Peyer's patch (tissue), 4 donors: ENCODE measurements at regions not wholly inside any gene's neighbourhood (a gene's known extent, or its start where the extent isn't known, plus 50 kb on each side); places are given as distances from the start of the nearest gene placed in this dataset.

Source experiments
- DNase-seq, 3 donors: peaks; one replicate each; pipeline ENCODE4 v3.0.0-alpha.2; 2017 to 2019
- H3K27ac ChIP-seq, 4 donors: fragments of 200-600 bp; sonication (generic); one replicate each; pipeline ENCODE4 v1.5.1; 2016 to 2019
- H3K27me3 ChIP-seq, 2 donors: fragments of 200-600 bp; sonication (generic); one replicate each; pipeline ENCODE4 v1.5.1; 2019
- H3K36me3 ChIP-seq, 3 donors: fragments of 200-600 bp; sonication (generic); one replicate each; pipeline ENCODE4 v1.5.1; 2016 to 2019
- H3K4me1 ChIP-seq, 4 donors: fragments of 200-600 bp; sonication (generic); one replicate each; pipeline ENCODE4 v1.5.1; 2016 to 2019
- H3K4me3 ChIP-seq, 4 donors: fragments of 200-600 bp; sonication (generic); 1 replicate in 3 of 4; 2 replicates in 1 of 4; pipeline ENCODE4 v1.5.1; 2016 to 2019; ENCODE audit warnings: mild to moderate bottlenecking in 1 of 4
- H3K9me3 ChIP-seq, 4 donors: fragments of 200-600 bp; sonication (generic); one replicate each; pipeline ENCODE4 v1.5.1; 2016 to 2019; ENCODE audit warnings: mild to moderate bottlenecking in 1 of 4
- CTCF ChIP-seq, 6 experiments: fragments of 450-650 bp in 4 of 6; fragments of 200-600 bp in 2 of 6; sonication (generic) in 1 of 6; IDR thresholded peaks; one replicate each; pipeline ENCODE4 v1.5.1; 2017 to 2019; ENCODE audit warnings: antibody characterized with exemption in 6 of 6, mild to moderate bottlenecking in 3 of 6, moderate library complexity in 1 of 6
- POLR2A ChIP-seq, 2 donors: fragments of 450-650 bp; IDR thresholded peaks; one replicate each; pipeline ENCODE4 v1.5.1; 2017; ENCODE audit warnings: antibody characterized with exemption in 2 of 2, mild to moderate bottlenecking in 2 of 2, moderate library complexity in 2 of 2

GRCh38 chr13:62678039-62678438, 1262.4 kb upstream of the PCDH20 start:
- TF ChIP-seq POLR2A (IDR thresholded peaks at IDR 0.05): no peak
- Histone ChIP-seq H3K27ac (no peak overlapping the region), H3K9me3 (no peaks in the 10 kb centered on the region), H3K36me3 (no peaks in the 10 kb centered on the region), H3K27me3 (no peaks in the 10 kb centered on the region), H3K4me1 (no peaks in the 10 kb centered on the region), H3K4me3 (no peak overlapping the region)
- no peak for DNase-seq

GRCh38 chr13:62663767-62664166, 1248.1 kb upstream of the PCDH20 start:
- DNase-seq: no peak
- no peaks in the 10 kb centered on the region for H3K36me3 ChIP-seq
- H3K9me3 ChIP-seq: no peaks in the 10 kb centered on the region
- no peak overlapping the region for H3K27ac ChIP-seq
- TF ChIP-seq POLR2A (IDR thresholded peaks at IDR 0.05) (no peak), CTCF (IDR thresholded peaks at IDR 0.05) (no peak)
- no peak overlapping the region for H3K4me3 ChIP-seq
- H3K4me1 ChIP-seq: no peaks in the 10 kb centered on the region
- no peaks in the 10 kb centered on the region for H3K27me3 ChIP-seq

- no peak overlapping the region for H3K27ac ChIP-seq
- no peaks in the 10 kb centered on the region for H3K27me3 ChIP-seq
- H3K4me3 ChIP-seq: no peak overlapping the region
- H3K9me3 ChIP-seq: no peaks in the 10 kb centered on the region
- no peaks in the 10 kb centered on the region for H3K4me1 ChIP-seq
- H3K36me3 ChIP-seq: no peaks in the 10 kb centered on the region
- DNase-seq: no peak
- TF ChIP-seq POLR2A (IDR thresholded peaks at IDR 0.05) (no peak), CTCF (IDR thresholded peaks at IDR 0.05) (no peak)
Observed at GRCh38 chr13:62659365-62659764, 1243.7 kb upstream of the PCDH20 start.

GRCh38 chr13:62653371-62653770, 1237.7 kb upstream of the PCDH20 start:
- H3K36me3 ChIP-seq: no peaks in the 10 kb centered on the region
- no peaks in the 10 kb centered on the region for H3K9me3 ChIP-seq
- TF ChIP-seq POLR2A (IDR thresholded peaks at IDR 0.05) (no peak), CTCF (IDR thresholded peaks at IDR 0.05) (no peak)
- no peaks in the 10 kb centered on the region for H3K27me3 ChIP-seq
- DNase-seq: no peak
- no peaks in the 10 kb centered on the region for H3K4me1 ChIP-seq
- no peak overlapping the region for H3K27ac ChIP-seq
- no peak overlapping the region for H3K4me3 ChIP-seq

- no peak for TF ChIP-seq CTCF (IDR thresholded peaks at IDR 0.05)
- TF ChIP-seq POLR2A (IDR thresholded peaks at IDR 0.05): no peak
- Histone ChIP-seq H3K27me3 (no peaks in the 10 kb centered on the region), H3K9me3 (no peaks in the 10 kb centered on the region), H3K4me3 (no peak overlapping the region), H3K36me3 (no peaks in the 10 kb centered on the region), H3K4me1 (no peaks in the 10 kb centered on the region), H3K27ac (no peak overlapping the region)
- DNase-seq: no peak
Observed at GRCh38 chr13:62643799-62644524, 1228.3 kb upstream of the PCDH20 start.

GRCh38 chr13:62643007-62643483, 1227.4 kb upstream of the PCDH20 start:
- Histone ChIP-seq H3K9me3 (no peaks in the 10 kb centered on the region), H3K36me3 (no peaks in the 10 kb centered on the region), H3K4me3 (no peak overlapping the region), H3K27ac (no peak overlapping the region), H3K27me3 (no peaks in the 10 kb centered on the region), H3K4me1 (no peaks in the 10 kb centered on the region)
- no peak for DNase-seq
- TF ChIP-seq CTCF (IDR thresholded peaks at IDR 0.05) (no peak), POLR2A (IDR thresholded peaks at IDR 0.05) (no peak)
